ENCODE measurements at regions not wholly inside any gene's neighbourhood (a gene's known extent, or its start where the extent isn't known, plus 50 kb on each side); places are given as distances from the start of the nearest gene placed in this dataset.

DNA sequence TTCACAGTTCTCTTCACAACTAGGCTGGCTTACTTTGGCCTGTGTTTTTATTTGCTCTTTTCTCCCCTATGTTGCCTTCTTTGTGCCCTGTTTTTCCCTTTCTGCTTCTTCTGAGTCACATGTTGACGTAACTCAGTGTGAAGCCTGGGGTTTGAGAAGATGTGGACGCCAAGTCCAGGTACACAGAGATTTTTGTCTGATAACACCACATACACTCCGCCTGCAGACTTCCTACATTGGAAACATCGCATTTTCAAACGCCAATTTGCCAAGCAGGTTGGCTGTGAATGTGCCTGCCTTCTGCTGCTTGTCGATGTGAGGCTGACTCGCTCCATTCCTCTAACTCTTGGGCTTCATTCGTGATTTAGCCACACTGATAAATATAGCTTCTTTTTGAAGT lies 62.6 kb upstream of the FN1 start (continued):
- TF ChIP-seq, protein P1, sequence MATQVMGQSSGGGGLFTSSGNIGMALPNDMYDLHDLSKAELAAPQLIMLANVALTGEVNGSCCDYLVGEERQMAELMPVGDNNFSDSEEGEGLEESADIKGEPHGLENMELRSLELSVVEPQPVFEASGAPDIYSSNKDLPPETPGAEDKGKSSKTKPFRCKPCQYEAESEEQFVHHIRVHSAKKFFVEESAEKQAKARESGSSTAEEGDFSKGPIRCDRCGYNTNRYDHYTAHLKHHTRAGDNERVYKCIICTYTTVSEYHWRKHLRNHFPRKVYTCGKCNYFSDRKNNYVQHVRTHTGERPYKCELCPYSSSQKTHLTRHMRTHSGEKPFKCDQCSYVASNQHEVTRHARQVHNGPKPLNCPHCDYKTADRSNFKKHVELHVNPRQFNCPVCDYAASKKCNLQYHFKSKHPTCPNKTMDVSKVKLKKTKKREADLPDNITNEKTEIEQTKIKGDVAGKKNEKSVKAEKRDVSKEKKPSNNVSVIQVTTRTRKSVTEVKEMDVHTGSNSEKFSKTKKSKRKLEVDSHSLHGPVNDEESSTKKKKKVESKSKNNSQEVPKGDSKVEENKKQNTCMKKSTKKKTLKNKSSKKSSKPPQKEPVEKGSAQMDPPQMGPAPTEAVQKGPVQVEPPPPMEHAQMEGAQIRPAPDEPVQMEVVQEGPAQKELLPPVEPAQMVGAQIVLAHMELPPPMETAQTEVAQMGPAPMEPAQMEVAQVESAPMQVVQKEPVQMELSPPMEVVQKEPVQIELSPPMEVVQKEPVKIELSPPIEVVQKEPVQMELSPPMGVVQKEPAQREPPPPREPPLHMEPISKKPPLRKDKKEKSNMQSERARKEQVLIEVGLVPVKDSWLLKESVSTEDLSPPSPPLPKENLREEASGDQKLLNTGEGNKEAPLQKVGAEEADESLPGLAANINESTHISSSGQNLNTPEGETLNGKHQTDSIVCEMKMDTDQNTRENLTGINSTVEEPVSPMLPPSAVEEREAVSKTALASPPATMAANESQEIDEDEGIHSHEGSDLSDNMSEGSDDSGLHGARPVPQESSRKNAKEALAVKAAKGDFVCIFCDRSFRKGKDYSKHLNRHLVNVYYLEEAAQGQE (IDR thresholded peaks at IDR 0.05; ENCODE audit: low read depth, low read length) = no peak
- TF ChIP-seq EZH2phosphoT487 (IDR thresholded peaks at IDR 0.05; ENCODE audit: borderline replicate concordance, low read depth) = no peak

GRCh38 chr2:215493376-215493775 lies 57.5 kb upstream of the FN1 start:
- no peak for TF ChIP-seq ZBTB33 (IDR thresholded peaks at IDR 0.05; ENCODE audit: borderline replicate concordance, low read depth)
- TF ChIP-seq MAX (IDR thresholded peaks at IDR 0.05; ENCODE audit: low read depth) = no peak
- TF ChIP-seq RXRA (IDR thresholded peaks at IDR 0.05; ENCODE audit: borderline replicate concordance, low read depth) = no peak
- TF ChIP-seq FOXM1 (IDR thresholded peaks at IDR 0.05; ENCODE audit: low read depth) = no peak
- TF ChIP-seq SMC3 (IDR thresholded peaks at IDR 0.05; ENCODE audit: low read depth, low read length) = no peak
- TF ChIP-seq GABPA (IDR thresholded peaks at IDR 0.05; ENCODE audit: low read depth) = no peak
- no peak for TF ChIP-seq FOSL2 (IDR thresholded peaks at IDR 0.05; ENCODE audit: borderline replicate concordance, low read depth)
- no peak for TF ChIP-seq RAD21 (IDR thresholded peaks at IDR 0.05; ENCODE audit: low read length)
- no peak for TF ChIP-seq EP300 (IDR thresholded peaks at IDR 0.05; ENCODE audit: borderline replicate concordance in 1 of 2, low read depth in 1 of 2, low read length in 1 of 2)
- no peak for TF ChIP-seq NRF1 (IDR thresholded peaks at IDR 0.05; ENCODE audit: low read depth, low read length)
- no peak for TF ChIP-seq CHD2 (IDR thresholded peaks at IDR 0.05; ENCODE audit: low read length, partially characterized antibody)
- TF ChIP-seq EZH2phosphoT487 (IDR thresholded peaks at IDR 0.05; ENCODE audit: borderline replicate concordance, low read depth) = no peak
- Histone ChIP-seq H3K36me3 (replicated peaks in 1 of 2; ENCODE audit: control insufficient read depth in 1 of 2, insufficient read depth in 2 of 2, low read length in 1 of 2) (no peaks in the 10 kb centered on the region), H3K27ac (ENCODE audit: low read depth in 2 of 2, low read length in 1 of 2) (no peak overlapping the region), H3K9ac (no peak overlapping the region), H2AFZ (ENCODE audit: low read depth) (no peak overlapping the region), H3K4me3 (ENCODE audit: low read depth in 2 of 2, low read length in 1 of 2) (no peak overlapping the region), H3K27me3 (ENCODE audit: insufficient read depth) (no peaks in the 10 kb centered on the region), H3K9me2 (no peaks in the 10 kb centered on the region), H4K20me1 (ENCODE audit: insufficient read depth) (no peaks in the 10 kb centered on the region), H3K4me2 (no peak overlapping the region), H3F3A (replicated peaks; ENCODE audit: insufficient read depth) (no peaks in the 10 kb centered on the region), H3K4me1 (ENCODE audit: control insufficient read depth in 1 of 2, insufficient read depth in 2 of 2, low read depth in 1 of 2, low read length in 1 of 2) (no peaks in the 10 kb centered on the region), H3K79me2 (ENCODE audit: insufficient read depth) (no peaks in the 10 kb centered on the region), H3K9me3 (no peaks in the 10 kb centered on the region)
- CTCF ChIA-PET = interaction anchor here (1.6 kb wide), 1 partner anchor 39 kb away, joined by 3 read pairs; no protein-coding TSS in a partner anchor
- no peak for DNase-seq
- POLR2A ChIA-PET = no interaction called here

Measured in SK-N-SH (cell line).